ENCODE measurements at regions not wholly inside any gene's neighbourhood (a gene's known extent, or its start where the extent isn't known, plus 50 kb on each side); places are given as distances from the start of the nearest gene placed in this dataset.

- DNase-seq, result no peak
These were observed 107.3 kb upstream of the APC start for GRCh38 chr5:112630246-112631009.

GRCh38 chr5:112634166-112634565 lies 103.5 kb upstream of the APC start:
- DNase-seq, result no peak

- DNase-seq, result no peak
These were observed 102.9 kb upstream of the APC start for GRCh38 chr5:112634796-112635195.

- DNase-seq, result no peak
These were observed 102.4 kb upstream of the APC start for GRCh38 chr5:112635276-112635675.

- DNase-seq, result no peak
These were observed 101.6 kb upstream of the APC start for GRCh38 chr5:112635771-112636731.

GRCh38 chr5:112636751-112637150 lies 100.9 kb upstream of the APC start:
- no peak for DNase-seq

- no peak for DNase-seq
These were observed 100.3 kb upstream of the APC start for GRCh38 chr5:112637343-112637742.

GRCh38 chr5:112640546-112640945 lies 97.1 kb upstream of the APC start:
- no peak for DNase-seq

- DNase-seq, result no peak
These were observed 96.1 kb upstream of the APC start for GRCh38 chr5:112641515-112642110.

- no peak for DNase-seq
These were observed 94.8 kb upstream of the APC start for GRCh38 chr5:112642885-112643284.

GRCh38 chr5:112643339-112643971 lies 94.2 kb upstream of the APC start:
- DNase-seq, result no peak

- no peak for DNase-seq
These were observed 91.3 kb upstream of the APC start for GRCh38 chr5:112646139-112646936.

GRCh38 chr5:112647428-112647827 lies 90.3 kb upstream of the APC start:
- no peak for DNase-seq

GRCh38 chr5:112648264-112648663 lies 89.4 kb upstream of the APC start:
- no peak for DNase-seq

GRCh38 chr5:112649882-112650281 lies 87.8 kb upstream of the APC start:
- DNase-seq, result no peak

GRCh38 chr5:112653638-112654205 lies 84.0 kb upstream of the APC start:
- no peak for DNase-seq

- DNase-seq, result no peak
These were observed 82.2 kb upstream of the APC start for GRCh38 chr5:112655513-112655912.

GRCh38 chr5:112656451-112656850 lies 81.2 kb upstream of the APC start:
- DNase-seq, result no peak

GRCh38 chr5:112657804-112658203 lies 79.9 kb upstream of the APC start:
- no peak for DNase-seq

GRCh38 chr5:112660359-112660758 lies 77.3 kb upstream of the APC start:
- DNase-seq, result no peak

GRCh38 chr5:112663146-112663545 lies 74.5 kb upstream of the APC start:
- no peak for DNase-seq

- no peak for DNase-seq
These were observed 69.7 kb upstream of the APC start for GRCh38 chr5:112668016-112668415.

Measured in activated CD4-positive, alpha-beta T cell treated with anti-CD3 and anti-CD28 coated beads for 4 hours (primary cell).